Lower leg skin (tissue), 4 donors: ENCODE measurements at regions not wholly inside any gene's neighbourhood (a gene's known extent, or its start where the extent isn't known, plus 50 kb on each side); places are given as distances from the start of the nearest gene placed in this dataset.

Experiments used
- DNase-seq, 2 donors: peaks; one replicate each; pipeline ENCODE4 v3.0.0-alpha.2; 2019; ENCODE audit warnings: low spot score in 2 of 2
- H3K4me3 ChIP-seq: fragments of 200-600 bp; sonication (generic); 2 replicates; pipeline ENCODE4 v1.5.1; 2017; ENCODE audit warnings: mild to moderate bottlenecking, low read depth; ENCODE audit not compliant: poor library complexity, severe bottlenecking
- POLR2A ChIP-seq, 2 donors: fragments of 450-650 bp; IDR thresholded peaks; one replicate each; pipeline ENCODE4 v1.6.1; 2016 to 2017; ENCODE audit warnings: antibody characterized with exemption in 2 of 2, mild to moderate bottlenecking in 1 of 2, moderate library complexity in 1 of 2
- WGBS, 2 donors: methylation state at CpG; one replicate each; pipeline ENCODE4 v1.1.5; 2018; 5-methylcytosine and 5-hydroxymethylcytosine counted together
- intact Hi-C: fragments of 100-400 bp; cut with DNase I; formaldehyde crosslinking; loops from one replicate; pipeline ENCODE4 v1.15.0; 2023; ENCODE audit warnings: low total_unique reads
- TF ChIP-seq, protein P1 (sequence below), 3 donors: fragments of 450-650 bp; IDR thresholded peaks; one replicate each; pipeline ENCODE4 v1.5.1; 2016; ENCODE audit warnings: antibody characterized with exemption in 3 of 3, mild to moderate bottlenecking in 3 of 3, moderate library complexity in 2 of 3

DNA sequence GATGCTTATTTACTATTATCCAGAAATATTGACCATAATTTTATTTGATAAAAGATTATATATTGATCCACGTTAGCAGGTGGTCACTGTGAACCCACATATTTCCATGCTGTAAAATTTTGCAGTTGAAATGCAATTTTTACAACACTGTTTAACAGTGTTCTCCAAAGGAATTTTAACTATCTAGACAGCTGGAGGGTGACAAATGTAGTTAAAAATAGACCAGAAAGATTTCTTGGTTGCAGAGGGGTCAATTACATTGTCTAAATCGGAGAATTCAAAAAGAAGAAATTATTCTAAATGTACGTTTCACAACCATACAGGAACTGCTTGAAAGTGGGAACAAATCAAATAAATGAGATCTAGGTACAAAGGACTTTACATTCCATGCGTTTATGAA is 625.2 kb upstream of the NCAM2 start:
- intact Hi-C loops: no loop called here
- no peak for TF ChIP-seq POLR2A (IDR thresholded peaks at IDR 0.05)
- TF ChIP-seq, protein P1, sequence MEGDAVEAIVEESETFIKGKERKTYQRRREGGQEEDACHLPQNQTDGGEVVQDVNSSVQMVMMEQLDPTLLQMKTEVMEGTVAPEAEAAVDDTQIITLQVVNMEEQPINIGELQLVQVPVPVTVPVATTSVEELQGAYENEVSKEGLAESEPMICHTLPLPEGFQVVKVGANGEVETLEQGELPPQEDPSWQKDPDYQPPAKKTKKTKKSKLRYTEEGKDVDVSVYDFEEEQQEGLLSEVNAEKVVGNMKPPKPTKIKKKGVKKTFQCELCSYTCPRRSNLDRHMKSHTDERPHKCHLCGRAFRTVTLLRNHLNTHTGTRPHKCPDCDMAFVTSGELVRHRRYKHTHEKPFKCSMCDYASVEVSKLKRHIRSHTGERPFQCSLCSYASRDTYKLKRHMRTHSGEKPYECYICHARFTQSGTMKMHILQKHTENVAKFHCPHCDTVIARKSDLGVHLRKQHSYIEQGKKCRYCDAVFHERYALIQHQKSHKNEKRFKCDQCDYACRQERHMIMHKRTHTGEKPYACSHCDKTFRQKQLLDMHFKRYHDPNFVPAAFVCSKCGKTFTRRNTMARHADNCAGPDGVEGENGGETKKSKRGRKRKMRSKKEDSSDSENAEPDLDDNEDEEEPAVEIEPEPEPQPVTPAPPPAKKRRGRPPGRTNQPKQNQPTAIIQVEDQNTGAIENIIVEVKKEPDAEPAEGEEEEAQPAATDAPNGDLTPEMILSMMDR (IDR thresholded peaks at IDR 0.05): no peak
- WGBS, 2 donors: 40 to 42% methylated on average over 4 of the region's 4 CpGs
- no peak overlapping the region for H3K4me3 ChIP-seq
- no peak for DNase-seq

DNA sequence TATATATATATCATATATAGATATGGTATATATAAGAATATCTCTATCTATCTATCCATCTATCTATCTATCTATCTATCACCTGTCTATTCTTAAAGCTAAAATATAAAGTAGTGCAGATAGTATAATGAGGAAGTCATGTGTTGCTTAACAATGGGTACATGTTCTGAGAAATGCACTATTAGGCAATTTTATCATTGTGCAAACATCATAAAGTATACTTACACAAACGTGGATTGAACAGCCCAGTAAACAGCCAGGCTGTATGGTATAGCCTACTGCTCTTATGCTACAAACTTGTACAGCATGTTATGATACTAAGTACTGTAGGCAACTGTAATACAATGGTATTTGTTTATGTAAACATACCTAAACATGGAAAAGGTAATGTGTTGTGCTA is 621.0 kb upstream of the NCAM2 start:
- DNase-seq: no peak
- WGBS, 2 donors: 22 to 45% methylated on average over 1 of the region's 1 CpG
- no peak for TF ChIP-seq POLR2A (IDR thresholded peaks at IDR 0.05)
- TF ChIP-seq, protein P1 (IDR thresholded peaks at IDR 0.05): no peak
- intact Hi-C loops: no loop called here
- no peak overlapping the region for H3K4me3 ChIP-seq

DNA sequence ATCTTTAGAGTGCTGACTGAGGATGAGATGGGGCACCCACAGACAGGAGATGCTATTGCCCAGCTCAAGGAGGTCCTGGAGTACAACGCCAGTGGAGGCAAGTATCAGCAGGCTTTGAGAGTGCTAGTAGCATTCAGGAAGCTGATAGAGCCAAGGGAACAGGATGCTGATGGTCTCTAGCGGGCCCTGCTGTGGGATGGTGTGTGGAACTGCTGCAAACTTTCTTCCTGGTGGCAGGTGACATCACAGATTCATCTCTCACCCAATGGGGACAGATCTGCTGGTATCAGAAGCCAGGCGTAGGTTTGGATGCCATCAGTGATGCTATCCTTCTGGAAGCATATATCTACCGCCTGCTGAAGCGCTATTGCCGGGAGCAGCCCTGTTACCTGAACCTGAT is 609.8 kb upstream of the NCAM2 start:
- no peak for DNase-seq
- intact Hi-C loops: no loop called here
- TF ChIP-seq, protein P1 (IDR thresholded peaks at IDR 0.05): no peak
- TF ChIP-seq POLR2A (IDR thresholded peaks at IDR 0.05): no peak
- H3K4me3 ChIP-seq: no peak overlapping the region
- WGBS, 2 donors: 75 to 89% methylated on average over 6 of the region's 6 CpGs

DNA sequence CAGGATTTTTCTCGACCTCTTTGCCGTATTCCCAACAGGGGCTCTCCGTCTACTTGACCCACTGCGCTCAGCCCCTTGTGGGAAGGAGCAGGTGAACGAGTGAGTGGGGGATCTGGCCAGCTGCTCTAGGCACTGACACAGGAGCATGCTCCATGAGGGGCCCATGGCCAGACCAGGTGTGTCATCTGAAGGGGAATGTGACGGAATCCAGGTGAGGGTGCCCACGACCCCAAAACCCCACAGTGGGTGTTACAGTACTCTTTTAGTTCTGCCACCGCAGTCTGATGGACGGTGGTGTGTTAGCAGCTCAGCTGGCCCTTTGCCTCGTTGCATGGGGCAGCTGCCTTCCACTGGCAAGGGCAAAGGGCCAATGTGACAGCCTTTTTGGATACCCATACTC is 601.4 kb upstream of the NCAM2 start:
- intact Hi-C loops: no loop called here
- WGBS, 2 donors: 82 to 85% methylated on average over 10 of the region's 10 CpGs
- no peak for TF ChIP-seq POLR2A (IDR thresholded peaks at IDR 0.05)
- TF ChIP-seq, protein P1 (IDR thresholded peaks at IDR 0.05): no peak

DNA sequence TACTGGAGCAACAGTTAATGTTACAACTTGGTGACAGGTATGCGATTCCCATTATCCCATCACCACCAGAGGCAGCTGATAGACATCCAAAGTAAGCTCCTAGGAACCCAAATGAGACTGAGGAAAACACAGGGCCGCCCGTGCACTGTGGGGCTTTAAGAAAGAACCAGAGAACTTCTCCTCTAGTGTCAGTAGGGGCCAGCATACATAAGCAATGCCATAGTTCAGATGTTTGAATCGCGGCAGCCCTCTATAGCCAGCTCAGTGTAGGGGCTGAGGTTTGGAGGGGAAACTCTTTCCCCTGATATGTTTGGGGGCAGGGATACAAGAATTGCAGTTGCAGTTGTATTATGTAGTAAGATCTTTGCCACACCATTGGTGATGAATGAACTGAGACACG is 593.3 kb upstream of the NCAM2 start:
- intact Hi-C loops: no loop called here
- TF ChIP-seq POLR2A (IDR thresholded peaks at IDR 0.05): no peak
- TF ChIP-seq, protein P1 (IDR thresholded peaks at IDR 0.05): no peak
- 82 to 91% methylated on average over 6 of the region's 6 CpGs for WGBS, 2 donors
- DNase-seq: no peak
- H3K4me3 ChIP-seq: no peak overlapping the region

More for the DNA sequence above, 601.4 kb upstream of the NCAM2 start:
- no peak overlapping the region for H3K4me3 ChIP-seq
- DNase-seq: no peak

DNA sequence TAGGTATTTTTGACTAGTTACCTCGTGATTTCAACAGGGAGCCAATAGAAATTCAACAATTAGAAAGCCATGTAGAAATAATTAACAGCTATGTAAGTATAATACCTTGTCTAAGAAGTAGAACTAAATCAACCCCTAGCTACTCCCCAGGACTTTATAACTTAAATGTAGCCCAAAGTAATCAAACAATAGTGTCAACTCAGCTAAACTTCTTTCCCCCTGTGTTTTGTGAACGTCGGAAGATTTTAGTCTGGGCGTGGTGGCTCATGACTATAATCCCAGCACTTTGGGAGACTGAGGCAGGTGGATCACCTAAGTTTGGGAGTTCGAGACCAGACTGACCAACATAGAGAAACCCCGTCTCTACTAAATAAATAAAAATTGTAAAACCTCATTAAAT is 579.9 kb upstream of the NCAM2 start:
- TF ChIP-seq, protein P1 (IDR thresholded peaks at IDR 0.05): no peak
- no peak for TF ChIP-seq POLR2A (IDR thresholded peaks at IDR 0.05)
- 82 to 88% methylated on average over 6 of the region's 6 CpGs for WGBS, 2 donors
- no peak for DNase-seq
- intact Hi-C loops: no loop called here
- H3K4me3 ChIP-seq: no peak overlapping the region
